Neural cell (in vitro differentiated cells): ENCODE measurements at regions not wholly inside any gene's neighbourhood (a gene's known extent, or its start where the extent isn't known, plus 50 kb on each side); places are given as distances from the start of the nearest gene placed in this dataset.

Source experiments
- H2AFZ ChIP-seq: fragments of 200-600, 300-800 bp; sonication (generic), shearing (Covaris generic); 2 replicates; pipeline ENCODE4 v1.6.0; 2014; ENCODE audit warnings: low read depth, mild to moderate bottlenecking, antibody characterized with exemption, low read length, moderate library complexity
- H3F3A ChIP-seq: fragments of 200-600 bp; shearing (Covaris generic); 2 replicates; pipeline ENCODE4 v1.6.1; 2016; ENCODE audit warnings: mild to moderate bottlenecking, moderate library complexity, mixed read lengths, antibody characterized with exemption, low read length; ENCODE audit not compliant: insufficient read depth, poor library complexity, severe bottlenecking
- H3K27ac ChIP-seq: fragments of 200-600, 300-800 bp; sonication (generic), shearing (Covaris generic); 2 replicates; pipeline ENCODE4 v1.5.1; 2014; ENCODE audit warnings: mild to moderate bottlenecking, low read length, moderate library complexity
- H3K27me3 ChIP-seq: fragments of 300-800, 200-600 bp; sonication (generic), shearing (Covaris generic); 2 replicates; pipeline ENCODE4 v1.6.0; 2014; ENCODE audit warnings: mild to moderate bottlenecking, low read depth, low read length, moderate library complexity; ENCODE audit not compliant: insufficient read depth
- H3K36me3 ChIP-seq: fragments of 300-800, 200-600 bp; sonication (generic), shearing (Covaris generic); 2 replicates; pipeline ENCODE4 v1.5.1; 2014; ENCODE audit warnings: mild to moderate bottlenecking, antibody characterized with exemption, low read length, moderate library complexity; ENCODE audit not compliant: insufficient read depth
- H3K4me2 ChIP-seq: fragments of 300-800, 200-600 bp; sonication (generic), shearing (Covaris generic); 2 replicates; pipeline ENCODE4 v1.6.0; 2014; ENCODE audit warnings: mild to moderate bottlenecking, low read length
- H3K4me3 ChIP-seq: fragments of 300-800, 200-600 bp; sonication (generic), shearing (Covaris generic); 2 replicates; pipeline ENCODE4 v1.5.1; 2014; ENCODE audit warnings: mild to moderate bottlenecking, low read length, moderate library complexity
- H3K79me2 ChIP-seq: fragments of 200-600 bp; shearing (Covaris generic); replicated peaks from 2 replicates; pipeline ENCODE4 v1.6.0; 2014; ENCODE audit warnings: mild to moderate bottlenecking, low read length, moderate library complexity; ENCODE audit not compliant: insufficient read depth
- H3K9ac ChIP-seq: fragments of 300-800, 200-600 bp; sonication (generic), shearing (Covaris generic); 2 replicates; pipeline ENCODE4 v1.6.1; 2016; ENCODE audit warnings: mild to moderate bottlenecking, low read length, mixed read lengths
- H3K9me2 ChIP-seq: fragments of 200-600 bp; shearing (Covaris generic); 2 replicates; pipeline ENCODE4 v1.6.1; 2016; ENCODE audit warnings: mild to moderate bottlenecking, low read length, mixed read lengths; ENCODE audit not compliant: insufficient read depth
- H3K9me3 ChIP-seq: fragments of 200-600, 300-800 bp; sonication (generic), shearing (Covaris generic); 2 replicates; pipeline ENCODE4 v1.6.1; 2016; ENCODE audit warnings: mild to moderate bottlenecking, mixed run types, low read length, moderate library complexity, mixed read lengths
- H4K20me1 ChIP-seq: fragments of 200-600 bp; shearing (Covaris generic); 2 replicates; pipeline ENCODE4 v1.6.1; 2016; ENCODE audit warnings: mild to moderate bottlenecking, mixed run types; ENCODE audit not compliant: insufficient read depth
- EP300 ChIP-seq: fragments of 450-650 bp; conservative IDR thresholded peaks from 2 replicates; pipeline ENCODE4 v1.6.1; 2014; ENCODE audit warnings: antibody characterized with exemption, mild to moderate bottlenecking, moderate library complexity; ENCODE audit not compliant: poor library complexity, severe bottlenecking
- EZH2 ChIP-seq: fragments of 200-600, 300-800 bp; shearing (Covaris generic), sonication (generic); IDR thresholded peaks from 2 replicates; pipeline ENCODE4 v1.6.1; 2014; ENCODE audit warnings: antibody characterized with exemption, low read length, borderline replicate concordance, mild to moderate bottlenecking; ENCODE audit not compliant: insufficient read depth, poor library complexity, severe bottlenecking
- MXI1 ChIP-seq: fragments of 450-650 bp; conservative IDR thresholded peaks from 2 replicates; pipeline ENCODE4 v1.6.1; 2014; ENCODE audit warnings: antibody characterized with exemption, mild to moderate bottlenecking; ENCODE audit not compliant: poor library complexity, severe bottlenecking
- POLR2AphosphoS5 ChIP-seq: IDR thresholded peaks from 2 replicates; pipeline ENCODE4 v1.6.1; 2012
- RAD21 ChIP-seq: fragments of 450-650 bp; conservative IDR thresholded peaks from 2 replicates; pipeline ENCODE4 v1.6.1; 2014; ENCODE audit warnings: antibody characterized with exemption, mild to moderate bottlenecking, moderate library complexity
- SMC3 ChIP-seq: fragments of 450-650 bp; conservative IDR thresholded peaks from 2 replicates; pipeline ENCODE4 v1.6.1; 2014; ENCODE audit warnings: antibody characterized with exemption, mild to moderate bottlenecking, moderate library complexity; ENCODE audit not compliant: poor library complexity
- TAF1 ChIP-seq: IDR thresholded peaks from 2 replicates; pipeline ENCODE4 v1.6.1; 2012; ENCODE audit warnings: low read depth
- TF ChIP-seq, protein P1 (sequence below): IDR thresholded peaks from 2 replicates; pipeline ENCODE4 v1.6.1; 2012; ENCODE audit warnings: borderline replicate concordance
- TF ChIP-seq, protein P2 (sequence below): fragments of 450-650 bp; IDR thresholded peaks from 2 replicates; pipeline ENCODE4 v1.5.1; 2014; ENCODE audit warnings: antibody characterized with exemption, mild to moderate bottlenecking, moderate library complexity; ENCODE audit not compliant: poor library complexity, severe bottlenecking

DNA sequence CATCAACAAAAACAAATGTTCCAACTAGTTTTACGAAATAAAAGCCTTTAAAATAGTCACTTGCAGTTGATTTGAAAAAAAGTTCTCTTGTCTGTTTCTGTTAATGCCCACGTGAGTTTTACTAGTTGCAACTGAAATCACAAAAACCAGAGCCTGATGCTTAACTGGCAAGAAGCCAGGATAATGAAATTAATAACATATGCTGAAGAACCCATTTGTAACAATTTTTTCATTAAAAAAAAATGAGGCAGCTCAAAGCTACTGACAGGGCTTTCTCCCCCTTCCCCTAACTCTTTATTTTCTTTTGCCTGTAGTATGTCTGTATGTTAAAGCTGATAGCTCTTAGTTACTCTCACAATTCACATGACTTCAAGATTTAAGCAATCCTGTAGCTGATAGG is 132.7 kb upstream of the EYA4 start:
- no peak overlapping the region for H3K27ac ChIP-seq
- H3K9ac ChIP-seq: no peak overlapping the region
- H3K36me3 ChIP-seq: no peaks in the 10 kb centered on the region
- no peaks in the 10 kb centered on the region for H3K79me2 ChIP-seq
- H3K4me3 ChIP-seq: no peak overlapping the region
- H3F3A ChIP-seq: no peaks in the 10 kb centered on the region
- no peaks in the 10 kb centered on the region for H3K9me3 ChIP-seq
- no peaks in the 10 kb centered on the region for H3K9me2 ChIP-seq
- no peak for TF ChIP-seq SMC3
- no peak for TF ChIP-seq EZH2
- no peak for TF ChIP-seq RAD21
- TF ChIP-seq TAF1: no peak
- TF ChIP-seq POLR2AphosphoS5: no peak
- no peak for TF ChIP-seq MXI1
- TF ChIP-seq, protein P1, sequence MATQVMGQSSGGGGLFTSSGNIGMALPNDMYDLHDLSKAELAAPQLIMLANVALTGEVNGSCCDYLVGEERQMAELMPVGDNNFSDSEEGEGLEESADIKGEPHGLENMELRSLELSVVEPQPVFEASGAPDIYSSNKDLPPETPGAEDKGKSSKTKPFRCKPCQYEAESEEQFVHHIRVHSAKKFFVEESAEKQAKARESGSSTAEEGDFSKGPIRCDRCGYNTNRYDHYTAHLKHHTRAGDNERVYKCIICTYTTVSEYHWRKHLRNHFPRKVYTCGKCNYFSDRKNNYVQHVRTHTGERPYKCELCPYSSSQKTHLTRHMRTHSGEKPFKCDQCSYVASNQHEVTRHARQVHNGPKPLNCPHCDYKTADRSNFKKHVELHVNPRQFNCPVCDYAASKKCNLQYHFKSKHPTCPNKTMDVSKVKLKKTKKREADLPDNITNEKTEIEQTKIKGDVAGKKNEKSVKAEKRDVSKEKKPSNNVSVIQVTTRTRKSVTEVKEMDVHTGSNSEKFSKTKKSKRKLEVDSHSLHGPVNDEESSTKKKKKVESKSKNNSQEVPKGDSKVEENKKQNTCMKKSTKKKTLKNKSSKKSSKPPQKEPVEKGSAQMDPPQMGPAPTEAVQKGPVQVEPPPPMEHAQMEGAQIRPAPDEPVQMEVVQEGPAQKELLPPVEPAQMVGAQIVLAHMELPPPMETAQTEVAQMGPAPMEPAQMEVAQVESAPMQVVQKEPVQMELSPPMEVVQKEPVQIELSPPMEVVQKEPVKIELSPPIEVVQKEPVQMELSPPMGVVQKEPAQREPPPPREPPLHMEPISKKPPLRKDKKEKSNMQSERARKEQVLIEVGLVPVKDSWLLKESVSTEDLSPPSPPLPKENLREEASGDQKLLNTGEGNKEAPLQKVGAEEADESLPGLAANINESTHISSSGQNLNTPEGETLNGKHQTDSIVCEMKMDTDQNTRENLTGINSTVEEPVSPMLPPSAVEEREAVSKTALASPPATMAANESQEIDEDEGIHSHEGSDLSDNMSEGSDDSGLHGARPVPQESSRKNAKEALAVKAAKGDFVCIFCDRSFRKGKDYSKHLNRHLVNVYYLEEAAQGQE: no peak
- no peak for TF ChIP-seq EP300
- TF ChIP-seq, protein P2, sequence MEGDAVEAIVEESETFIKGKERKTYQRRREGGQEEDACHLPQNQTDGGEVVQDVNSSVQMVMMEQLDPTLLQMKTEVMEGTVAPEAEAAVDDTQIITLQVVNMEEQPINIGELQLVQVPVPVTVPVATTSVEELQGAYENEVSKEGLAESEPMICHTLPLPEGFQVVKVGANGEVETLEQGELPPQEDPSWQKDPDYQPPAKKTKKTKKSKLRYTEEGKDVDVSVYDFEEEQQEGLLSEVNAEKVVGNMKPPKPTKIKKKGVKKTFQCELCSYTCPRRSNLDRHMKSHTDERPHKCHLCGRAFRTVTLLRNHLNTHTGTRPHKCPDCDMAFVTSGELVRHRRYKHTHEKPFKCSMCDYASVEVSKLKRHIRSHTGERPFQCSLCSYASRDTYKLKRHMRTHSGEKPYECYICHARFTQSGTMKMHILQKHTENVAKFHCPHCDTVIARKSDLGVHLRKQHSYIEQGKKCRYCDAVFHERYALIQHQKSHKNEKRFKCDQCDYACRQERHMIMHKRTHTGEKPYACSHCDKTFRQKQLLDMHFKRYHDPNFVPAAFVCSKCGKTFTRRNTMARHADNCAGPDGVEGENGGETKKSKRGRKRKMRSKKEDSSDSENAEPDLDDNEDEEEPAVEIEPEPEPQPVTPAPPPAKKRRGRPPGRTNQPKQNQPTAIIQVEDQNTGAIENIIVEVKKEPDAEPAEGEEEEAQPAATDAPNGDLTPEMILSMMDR: no peak
- H3K27me3 ChIP-seq: no peaks in the 10 kb centered on the region
- no peak overlapping the region for H2AFZ ChIP-seq
- H4K20me1 ChIP-seq: no peaks in the 10 kb centered on the region
- H3K4me2 ChIP-seq: no peak overlapping the region

DNA sequence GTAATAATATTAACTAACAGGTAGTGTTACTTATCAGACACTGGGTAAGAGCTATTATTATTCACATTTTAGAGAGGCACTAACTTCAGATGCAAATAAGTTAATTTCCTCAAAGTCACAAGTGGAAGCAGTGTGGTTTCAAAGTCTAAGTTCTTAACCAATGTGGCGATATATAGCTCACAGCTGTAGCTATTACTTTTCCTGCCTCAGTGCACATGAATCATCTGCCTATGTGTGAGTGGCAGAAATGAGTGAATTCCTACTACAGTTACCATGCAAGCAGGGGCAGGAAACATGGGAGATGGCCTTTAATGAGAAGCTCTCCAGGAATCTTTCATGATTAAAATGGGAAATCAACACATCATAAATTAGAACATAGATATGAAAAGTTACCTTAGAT is 126.2 kb upstream of the EYA4 start:
- Histone ChIP-seq H3K4me2 (no peak overlapping the region), H3K36me3 (no peaks in the 10 kb centered on the region), H3K9me3 (no peaks in the 10 kb centered on the region), H3K79me2 (no peaks in the 10 kb centered on the region), H2AFZ (no peak overlapping the region), H3F3A (no peaks in the 10 kb centered on the region), H3K27ac (no peak overlapping the region), H4K20me1 (no peaks in the 10 kb centered on the region), H3K9ac (no peak overlapping the region), H3K4me3 (no peak overlapping the region), H3K9me2 (no peaks in the 10 kb centered on the region), H3K27me3 (no peaks in the 10 kb centered on the region)
- no peak for TF ChIP-seq EP300
- TF ChIP-seq, protein P2: no peak
